Amniotic stem cell (primary cell): ENCODE measurements at regions not wholly inside any gene's neighbourhood (a gene's known extent, or its start where the extent isn't known, plus 50 kb on each side); places are given as distances from the start of the nearest gene placed in this dataset.

Experiments used
- DNase-seq: peaks from one replicate; lab custom pipeline; 2025; lab: John Stamatoyannopoulos, UW

DNA sequence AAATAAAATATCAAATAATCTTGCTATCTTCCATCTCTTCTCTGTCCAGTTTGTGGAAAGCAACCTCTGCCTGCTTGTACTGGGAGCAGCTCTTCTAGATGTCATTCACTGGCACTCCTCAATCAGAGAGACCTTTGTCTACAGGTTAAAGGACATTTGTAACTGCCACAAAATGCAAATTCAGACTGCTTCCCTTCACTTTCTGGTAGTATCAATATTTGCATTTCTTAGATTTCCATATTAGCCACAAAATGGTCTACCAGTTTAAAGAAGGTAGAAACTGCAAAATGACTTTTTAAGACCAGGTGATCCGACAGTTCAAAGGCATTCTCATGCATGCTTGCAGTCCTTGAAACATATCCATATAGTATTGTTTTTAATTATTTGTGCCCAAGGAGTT, 51.7 kb upstream of the RCN1 start:
- no peak for DNase-seq

DNA sequence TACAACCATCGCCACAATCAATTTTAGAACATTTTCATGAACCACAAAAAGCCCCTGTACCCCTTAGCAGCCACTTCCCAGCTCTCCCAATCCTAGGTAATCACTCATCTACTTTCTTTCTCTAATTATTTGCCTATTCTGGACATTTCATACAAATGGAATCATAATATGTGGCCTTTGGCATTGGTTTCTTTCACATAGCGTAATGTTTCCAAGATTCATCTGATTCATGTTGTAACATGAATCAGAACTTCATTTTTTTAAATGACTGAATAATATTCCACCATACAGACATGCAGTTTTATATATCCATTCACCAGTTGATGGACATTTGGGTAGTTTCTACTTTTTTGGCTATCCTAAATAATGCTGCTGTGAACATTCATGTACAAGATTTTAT, 56.2 kb upstream of the RCN1 start:
- no peak for DNase-seq

DNA sequence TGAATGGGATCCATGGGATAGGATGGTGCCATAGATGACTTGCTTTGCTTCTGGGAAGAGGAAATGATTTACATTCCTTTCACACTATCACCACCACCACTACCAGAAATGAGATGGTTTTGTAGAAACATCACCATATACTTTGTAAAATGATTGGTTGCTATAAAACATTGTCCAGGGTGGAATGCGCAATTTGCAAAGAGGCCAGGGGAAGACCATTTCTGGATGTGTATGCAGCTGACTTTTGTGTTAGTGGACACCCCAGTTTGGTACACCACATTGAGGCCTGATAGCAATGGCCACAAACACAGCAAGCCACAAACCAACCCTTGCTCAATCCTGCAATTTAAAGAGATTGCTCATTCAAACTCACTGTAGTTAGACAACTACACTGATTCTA, 56.7 kb upstream of the RCN1 start:
- no peak for DNase-seq

DNA sequence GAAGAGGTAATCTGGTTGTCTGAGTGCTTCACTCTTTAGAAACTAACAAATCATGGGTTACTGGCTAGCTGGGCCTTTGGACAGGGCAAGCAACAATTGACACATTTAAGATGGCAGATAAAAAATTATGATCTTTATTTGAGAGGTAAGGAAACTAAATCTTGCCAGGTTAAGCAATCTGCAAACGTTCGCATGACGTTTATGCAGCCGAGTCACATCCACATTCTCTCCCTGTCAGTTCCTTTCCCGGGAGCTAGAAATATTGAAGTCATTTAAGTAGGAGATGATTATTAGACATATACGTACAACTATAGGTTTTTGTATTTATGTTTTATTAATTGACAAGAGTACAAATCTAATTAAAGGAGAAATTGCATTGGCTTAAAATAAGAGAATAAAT, 57.4 kb upstream of the RCN1 start:
- DNase-seq: no peak

DNA sequence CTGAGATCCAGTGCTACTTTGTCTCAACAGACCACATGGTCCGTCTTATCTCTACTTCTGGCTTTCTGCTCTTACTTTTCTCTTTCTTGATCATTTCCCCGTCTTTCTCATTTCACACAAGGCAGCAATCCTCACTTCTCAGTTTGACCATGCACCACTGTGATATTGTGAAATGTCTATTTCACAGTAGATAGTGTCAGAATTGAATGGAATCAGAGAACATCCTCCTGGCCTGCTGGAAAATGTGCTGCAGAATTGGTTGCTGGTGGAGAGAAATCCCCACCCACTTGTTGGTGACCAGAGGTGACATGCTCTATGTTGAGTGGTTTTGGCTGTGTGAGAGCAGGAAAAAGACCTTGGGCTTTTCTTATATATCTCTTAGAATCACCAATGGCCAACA, 57.8 kb upstream of the RCN1 start:
- no peak for DNase-seq

DNA sequence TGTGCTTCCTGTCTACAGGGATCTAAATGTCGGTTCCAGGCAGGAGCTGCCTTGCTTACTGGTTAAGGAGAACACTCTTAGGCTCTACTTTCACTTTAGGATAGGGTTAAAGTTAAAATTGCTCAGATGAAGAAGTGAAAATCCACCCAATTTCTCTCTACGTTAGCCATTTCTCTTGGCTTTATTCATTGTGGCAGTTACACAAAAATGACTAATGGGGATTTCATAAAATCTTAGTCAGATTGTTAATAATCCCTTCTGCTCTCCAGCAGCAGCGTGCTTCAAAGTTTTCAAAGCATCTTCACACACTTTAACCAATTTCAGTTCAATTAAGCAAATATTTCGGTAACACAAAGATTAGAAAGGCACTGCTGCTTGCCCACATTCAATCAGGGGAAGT, 58.4 kb upstream of the RCN1 start:
- DNase-seq: no peak

DNA sequence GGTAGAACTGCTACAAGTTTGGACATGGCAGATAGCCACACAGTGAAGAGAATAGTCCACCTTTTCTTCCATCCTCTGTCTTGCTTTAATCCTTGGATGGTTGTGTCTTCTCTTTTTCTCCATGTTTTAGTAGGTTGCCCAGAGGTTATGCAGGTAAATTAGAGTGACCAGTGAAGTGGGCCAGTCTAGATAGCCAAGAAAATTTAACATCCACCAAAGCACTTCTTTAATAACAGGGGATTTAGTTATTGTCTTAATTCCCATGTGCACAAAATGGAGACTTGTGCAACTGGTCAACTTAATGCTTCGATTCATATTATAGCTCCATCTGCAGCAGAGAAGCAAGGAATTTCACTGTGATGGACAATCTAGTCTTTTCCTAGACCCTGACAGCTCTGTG, 58.8 kb upstream of the RCN1 start:
- no peak for DNase-seq

DNA sequence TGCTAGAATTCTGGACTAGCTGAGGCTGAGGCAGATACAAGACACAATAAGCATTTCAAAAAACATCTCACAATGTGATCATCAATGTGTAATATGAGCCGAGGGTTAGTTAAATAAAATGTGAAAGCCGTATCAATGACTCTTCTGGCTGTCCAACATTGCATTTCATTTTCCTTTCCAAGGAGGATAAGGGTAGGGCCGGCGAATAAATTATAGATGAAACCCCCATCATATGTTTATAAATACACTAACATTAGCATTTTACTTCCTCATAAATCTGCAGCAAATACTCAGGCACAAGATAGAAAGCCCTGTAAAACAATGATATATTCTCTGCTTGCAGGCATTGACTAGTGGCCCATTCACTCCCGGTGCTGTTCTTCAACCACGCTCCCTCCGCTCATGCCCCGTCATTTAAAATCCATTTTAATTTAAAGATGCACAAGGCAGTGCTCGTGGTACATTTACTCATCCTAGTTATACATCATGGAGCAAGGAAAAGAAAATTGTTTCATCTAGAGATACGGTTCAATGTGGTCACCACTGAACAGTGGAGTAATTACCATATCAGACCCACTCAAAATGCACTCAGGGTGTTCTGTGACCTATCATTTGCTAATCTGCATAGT, 59.9 kb upstream of the RCN1 start:
- no peak for DNase-seq

DNA sequence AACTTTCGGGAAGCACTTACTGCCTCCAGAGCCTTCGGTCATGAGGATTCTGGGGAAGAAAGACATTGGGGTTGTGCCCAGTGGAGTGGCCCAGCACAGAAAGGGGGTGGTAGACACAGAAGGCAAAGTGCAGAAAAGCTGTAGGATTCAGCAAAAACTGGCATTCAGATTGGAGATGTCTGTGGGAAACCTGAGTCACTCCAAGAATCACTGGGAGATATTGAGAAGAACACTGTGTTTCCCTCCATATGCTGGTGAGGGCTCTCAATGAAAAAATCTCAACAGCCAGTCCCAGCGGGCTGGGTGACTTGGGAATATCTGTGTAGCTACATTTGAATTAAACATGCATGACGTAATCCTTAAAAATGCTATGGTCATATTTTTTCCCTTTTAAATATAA, 61.2 kb upstream of the RCN1 start:
- no peak for DNase-seq

DNA sequence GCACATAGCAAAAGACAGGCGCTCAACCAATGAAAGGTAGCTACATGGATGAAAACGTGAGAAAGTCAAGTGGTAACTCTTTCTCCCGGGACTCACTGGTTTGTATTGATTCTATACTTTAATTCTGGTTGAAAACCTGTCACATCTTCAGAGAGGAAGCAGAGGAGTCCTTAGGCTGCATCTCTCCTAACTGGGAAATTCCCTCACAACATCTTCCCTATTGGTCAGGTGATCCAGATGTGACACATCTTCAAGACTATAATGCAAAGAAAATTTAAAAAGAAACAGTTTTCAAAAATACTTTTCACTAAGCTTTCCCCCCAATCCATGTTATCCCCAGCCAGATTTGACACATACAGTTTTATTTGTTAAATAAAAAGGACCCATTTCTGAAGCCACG, 62.7 kb upstream of the RCN1 start:
- DNase-seq: no peak

DNA sequence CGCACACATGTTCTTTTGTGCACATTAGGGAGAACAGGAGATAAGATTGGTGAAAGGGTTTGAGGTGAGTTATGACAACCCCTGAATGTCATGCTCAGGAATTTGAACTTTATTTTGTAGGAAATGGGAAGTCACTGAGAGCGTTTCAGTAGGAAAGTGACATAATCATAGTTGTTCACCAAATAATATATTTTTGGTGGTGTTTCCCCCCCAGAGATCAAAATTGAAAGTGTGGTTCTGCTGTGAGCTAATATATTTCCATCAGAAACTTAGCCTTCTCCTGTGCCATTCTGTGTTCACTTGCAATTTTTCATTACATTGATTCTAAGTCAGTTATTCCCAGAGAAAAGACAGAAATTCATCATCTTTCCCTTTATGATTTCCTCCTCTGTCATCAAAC, 64.1 kb upstream of the RCN1 start:
- DNase-seq: no peak

DNA sequence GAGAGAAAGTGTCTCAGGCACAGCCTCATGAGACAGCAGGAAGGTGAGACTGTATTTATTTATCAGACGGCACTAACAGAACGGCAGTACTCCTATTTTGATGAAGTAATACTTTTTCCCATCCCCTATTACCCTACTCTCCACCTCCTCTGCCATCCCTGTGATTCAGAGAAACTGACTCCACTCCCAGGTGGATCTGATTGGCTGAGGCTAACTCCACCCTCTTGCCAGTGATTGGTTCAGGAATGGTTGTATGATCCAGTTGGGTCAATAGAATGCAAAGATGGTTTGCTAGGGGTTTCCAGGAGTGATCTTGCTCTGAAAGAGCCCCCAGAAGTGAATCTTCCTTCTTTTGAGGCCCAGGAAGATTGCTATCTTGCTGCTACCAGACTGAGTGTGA, 65.9 kb upstream of the RCN1 start:
- DNase-seq: no peak

DNA sequence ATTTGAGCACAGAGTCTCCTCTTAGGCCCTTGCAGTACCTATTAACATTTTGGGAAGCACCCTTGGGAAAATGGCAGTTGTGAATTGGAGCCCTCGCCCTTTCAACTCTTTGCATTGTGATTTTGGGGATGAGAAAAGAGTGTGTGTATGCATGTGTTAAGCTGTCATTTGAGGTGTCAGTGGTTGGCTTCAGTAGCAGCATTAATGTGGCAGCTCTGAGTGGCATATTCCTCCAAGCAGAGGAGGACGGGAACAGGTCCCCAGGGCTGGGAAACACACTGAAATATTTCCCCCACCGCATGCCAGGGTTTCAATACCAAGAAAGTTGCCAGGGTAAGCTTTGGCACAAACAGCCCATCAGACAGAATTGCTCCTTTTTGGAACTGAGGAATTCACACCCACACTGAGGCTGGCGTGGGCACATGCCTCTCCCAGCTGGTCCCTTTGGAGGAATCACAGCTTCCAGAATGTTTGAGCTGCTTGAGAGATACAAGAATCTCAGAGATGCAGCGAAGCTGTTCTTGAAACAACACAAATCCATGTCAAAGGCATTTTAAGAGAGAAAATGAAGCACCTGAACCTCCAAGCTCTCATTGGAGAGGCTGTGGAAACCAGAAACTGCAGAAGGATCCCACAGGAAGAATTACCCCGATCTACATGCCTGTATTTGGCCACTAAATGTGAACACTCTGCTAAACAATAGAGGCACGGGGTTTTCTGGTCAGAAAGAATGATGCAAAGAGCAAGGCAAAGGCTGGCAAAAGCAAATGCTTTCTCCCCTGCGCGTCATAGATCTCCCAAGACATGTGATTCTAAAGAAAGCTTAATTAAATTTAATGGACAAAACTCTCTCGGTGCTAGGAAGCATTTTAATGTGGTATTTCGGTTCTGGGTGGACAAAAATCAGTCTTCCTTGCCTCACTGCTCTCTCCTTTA, 67.2 kb upstream of the RCN1 start:
- no peak for DNase-seq

DNA sequence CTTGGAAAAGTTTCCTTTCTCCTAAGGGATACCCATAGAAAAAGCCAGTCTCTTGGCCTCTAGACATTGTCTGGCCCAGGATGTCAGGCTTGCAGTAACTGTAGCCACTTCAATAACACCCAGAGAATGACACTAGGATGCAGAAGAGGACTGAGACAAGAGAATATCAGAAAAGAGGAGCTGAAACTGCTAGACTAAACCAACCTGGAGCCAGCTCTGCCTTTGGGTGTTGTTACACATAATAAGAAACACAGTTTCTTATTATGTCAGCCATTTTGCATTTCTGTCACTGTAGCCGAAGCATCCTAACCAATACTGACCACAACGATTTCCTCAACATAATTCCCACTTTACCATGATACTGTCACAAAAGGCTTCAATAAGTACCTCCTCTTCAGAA, 72.2 kb upstream of the RCN1 start:
- DNase-seq: no peak

DNA sequence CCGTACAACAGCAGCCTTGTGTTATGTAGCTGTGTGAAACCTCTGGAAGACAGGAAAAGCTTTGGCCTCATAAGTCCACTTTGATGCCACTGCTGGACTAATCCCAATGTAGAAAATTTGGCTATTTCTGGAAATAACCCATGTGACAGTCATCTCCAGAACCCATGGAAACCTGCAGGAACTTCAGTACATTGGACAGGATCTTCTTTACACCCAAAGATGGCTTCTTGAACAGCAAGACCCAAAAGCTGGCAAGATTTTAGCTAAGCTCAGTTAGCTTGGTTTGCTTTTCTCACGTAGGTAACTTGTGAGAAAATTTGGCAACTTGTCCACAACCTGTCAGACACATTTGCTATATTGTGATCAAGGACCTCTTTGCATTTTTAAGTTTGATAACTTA, 74.8 kb upstream of the RCN1 start:
- DNase-seq: no peak

DNA sequence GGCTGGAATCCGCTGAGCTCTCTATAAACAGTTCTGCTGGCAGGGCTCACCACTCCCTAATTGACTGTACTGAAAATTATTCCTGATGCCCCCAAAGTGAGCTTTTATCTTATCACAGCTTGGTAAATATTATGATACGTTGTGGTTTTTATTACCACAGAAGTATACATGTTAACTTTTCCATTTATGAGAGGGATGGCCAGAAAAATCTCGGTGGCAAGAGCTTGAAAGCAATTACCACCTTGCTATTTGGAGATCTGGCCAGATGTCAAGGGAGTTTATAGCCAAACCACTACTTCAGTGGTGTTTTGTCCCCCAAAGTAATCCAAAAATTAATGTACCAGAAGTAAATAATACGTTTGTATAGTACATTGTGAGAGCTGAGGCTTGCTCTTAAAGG, 75.4 kb upstream of the RCN1 start:
- DNase-seq: no peak

DNA sequence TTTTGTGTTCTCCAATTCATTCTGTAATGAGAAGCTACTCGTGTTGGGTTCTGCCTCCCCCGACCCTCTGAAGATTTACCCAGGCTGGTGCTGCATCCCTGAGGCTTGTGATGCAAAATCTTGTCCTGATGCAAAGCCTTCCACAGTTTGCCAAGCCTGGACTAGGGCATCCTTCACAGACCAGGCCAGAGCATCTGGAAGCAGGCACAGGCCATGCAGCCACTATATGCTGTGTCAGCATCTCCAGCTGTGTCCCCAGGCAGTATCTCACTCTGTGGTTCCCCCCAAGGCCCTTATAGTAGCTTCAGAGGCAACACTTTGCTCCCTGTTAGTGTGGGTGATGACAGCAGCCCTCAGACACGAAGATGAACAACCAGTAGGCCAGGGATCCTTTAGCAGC, 77.3 kb upstream of the RCN1 start:
- DNase-seq: no peak

DNA sequence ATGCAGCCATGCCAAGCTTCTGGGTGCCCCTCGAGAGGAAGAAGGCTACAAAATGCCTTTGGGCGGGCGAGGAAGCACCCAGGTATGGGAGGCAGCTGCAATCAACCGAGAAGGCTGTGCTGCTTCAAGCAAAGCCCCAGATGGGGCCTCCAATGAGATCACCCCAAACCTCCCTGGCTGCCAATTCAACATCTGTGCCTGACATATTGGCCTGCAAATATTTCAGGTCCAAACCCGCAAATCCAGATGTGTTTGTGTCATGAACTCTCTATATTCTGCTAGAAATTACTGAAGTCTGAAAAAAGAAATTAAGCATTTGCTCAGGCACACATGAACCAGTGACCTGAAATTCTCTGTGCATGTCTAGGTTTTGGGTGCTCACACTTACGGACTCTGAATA, 78.8 kb upstream of the RCN1 start:
- DNase-seq: no peak

DNA sequence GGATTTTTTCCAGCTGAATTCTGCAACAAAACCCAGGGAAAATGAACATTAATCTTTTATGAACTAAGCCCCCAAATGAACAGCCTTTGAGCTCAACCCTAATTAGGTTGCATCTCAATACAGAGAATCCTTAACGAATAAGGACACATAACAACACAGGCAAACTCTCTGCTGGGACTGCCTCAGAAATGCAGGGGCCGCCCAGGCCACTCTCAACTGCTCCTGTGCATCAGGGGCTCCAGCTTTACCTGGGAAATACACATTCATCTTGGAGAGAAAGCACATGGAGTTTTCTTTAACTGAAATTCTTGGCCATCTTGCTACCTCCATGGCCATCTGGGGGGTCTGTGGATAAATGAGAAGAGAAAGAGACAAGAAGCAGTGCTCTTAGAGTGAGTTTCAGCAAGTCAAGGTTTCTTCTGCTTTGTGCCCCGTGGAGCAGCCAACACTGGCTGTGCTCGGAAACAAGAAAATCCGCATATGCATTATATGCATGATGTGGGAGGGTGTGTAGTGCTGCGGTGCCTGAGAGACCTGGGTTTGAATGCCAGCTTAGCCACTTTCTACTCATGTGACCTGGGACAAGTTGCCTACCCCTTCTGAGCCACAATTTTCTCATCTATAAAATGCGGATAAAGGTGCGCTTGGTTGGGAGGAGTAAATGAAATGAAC, 81.9 kb upstream of the RCN1 start:
- no peak for DNase-seq

DNA sequence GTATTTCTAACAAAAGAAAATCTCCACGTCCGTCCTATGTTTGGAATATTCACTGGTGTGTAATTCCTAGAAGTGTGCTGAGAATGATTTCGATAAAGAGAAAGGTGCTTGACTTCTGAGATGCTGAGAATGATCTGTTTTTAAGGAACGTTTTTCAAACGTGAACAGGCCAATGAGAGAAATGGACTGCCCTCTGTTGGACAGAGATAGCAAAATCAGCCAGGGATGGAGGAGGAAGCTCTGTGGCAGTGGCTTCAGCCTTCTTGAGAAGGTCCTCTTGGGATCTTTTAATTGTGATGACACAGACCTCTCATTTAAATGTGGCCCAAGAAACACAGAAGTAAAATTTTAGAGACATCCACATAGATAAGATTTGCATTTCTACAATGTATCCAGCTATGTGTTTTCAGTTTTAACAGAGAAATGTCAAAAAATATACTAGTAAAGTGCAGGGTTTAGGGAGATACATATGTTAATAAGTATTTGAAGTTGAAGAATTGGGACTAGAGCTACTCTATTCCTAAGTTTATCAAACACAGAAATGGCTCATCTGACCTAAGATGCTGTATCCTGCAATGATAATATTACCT, 84.0 kb upstream of the RCN1 start:
- no peak for DNase-seq

DNA sequence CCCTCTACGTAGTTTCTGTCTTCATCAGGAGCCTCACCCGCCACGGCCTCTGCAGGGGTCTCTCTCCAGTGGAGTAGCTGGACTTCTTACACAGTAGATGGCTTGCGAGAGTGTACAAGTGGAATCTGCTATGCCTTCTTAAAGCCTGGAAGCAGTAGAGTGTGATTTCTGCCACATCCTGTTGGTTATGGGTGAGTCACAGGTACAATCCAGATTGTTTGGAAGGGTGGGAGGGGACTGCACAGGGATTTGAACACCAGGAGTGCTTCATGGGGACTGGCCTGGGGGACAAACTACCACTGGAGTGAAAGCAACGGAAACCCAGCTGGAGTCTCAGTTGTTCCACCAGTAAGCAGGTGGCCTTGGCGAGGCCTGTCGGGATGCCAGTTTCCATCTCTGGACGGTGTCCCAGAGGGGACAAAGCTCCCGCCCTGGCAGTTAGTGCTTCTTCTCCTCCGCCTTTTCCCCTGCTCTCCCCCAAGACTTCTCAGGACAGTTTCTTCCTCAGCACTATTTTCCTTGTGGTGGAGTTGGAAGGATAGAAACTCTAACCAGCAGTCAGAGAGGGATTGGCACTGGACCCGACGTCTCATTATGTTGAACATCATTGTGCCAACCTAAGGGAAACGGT, 85.0 kb upstream of the RCN1 start:
- DNase-seq: no peak

DNA sequence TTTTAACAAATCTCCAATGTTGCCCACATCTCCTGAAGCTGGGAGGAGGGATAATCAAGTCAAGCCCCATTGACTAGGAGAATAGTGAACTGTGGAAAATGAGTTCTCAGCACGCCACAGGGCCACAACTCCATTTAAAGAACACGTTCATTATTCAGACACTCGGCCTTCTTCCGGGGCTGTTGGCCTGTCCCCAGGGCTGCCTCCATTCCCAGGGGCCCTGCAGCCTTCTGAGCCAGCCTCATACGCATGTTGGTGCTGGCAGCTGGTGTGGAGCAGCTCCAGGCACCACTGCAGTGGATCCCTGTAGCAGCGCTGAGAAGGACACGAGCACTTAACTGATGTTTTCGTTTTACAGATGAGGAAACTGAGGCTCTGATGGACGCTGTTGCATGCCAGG, 87.5 kb upstream of the RCN1 start:
- no peak for DNase-seq
